ENCODE measurements at regions not wholly inside any gene's neighbourhood (a gene's known extent, or its start where the extent isn't known, plus 50 kb on each side); places are given as distances from the start of the nearest gene placed in this dataset.

GRCh38 chr3:18494251-18494650 is 69.1 kb upstream of the SATB1 start:
- no peak overlapping the region for H3K9ac ChIP-seq (ENCODE audit: low read depth, low read length)
- H4K91ac ChIP-seq (ENCODE audit: insufficient read depth, low read depth, low read length), result no peak overlapping the region
- in situ Hi-C loops (cut with MboI; ENCODE audit: low sequenced_read_pairs) (no loop called here), dilution Hi-C loops (cut with HindIII; ENCODE audit: low sequenced_read_pairs, unreplicated experiment) (no loop called here), intact Hi-C loops (cut with micrococcal nuclease) (no loop called here)
- no peaks in the 10 kb centered on the region; the same call in 1 of the 2 replicates for H3K9me3 ChIP-seq (ENCODE audit: control insufficient read depth, insufficient read depth, low read length)
- H3K4me1 ChIP-seq (ENCODE audit: control insufficient read depth, insufficient read depth, low read length), result no peaks in the 10 kb centered on the region
- no peak overlapping the region for H3K14ac ChIP-seq (replicated peaks; ENCODE audit: low read depth, low read length)
- H2BK120ac ChIP-seq (ENCODE audit: low read depth, low read length), result no peak overlapping the region
- H2AK5ac ChIP-seq (ENCODE audit: low read depth, low read length), result no peak overlapping the region
- TF ChIP-seq USF2 (IDR thresholded peaks at IDR 0.05; ENCODE audit: low read depth, low read length), result no peak
- TF ChIP-seq SMC3 (IDR thresholded peaks at IDR 0.05; ENCODE audit: low read depth, low read length), result no peak
- TF ChIP-seq CHD1 (IDR thresholded peaks at IDR 0.05; ENCODE audit: low read depth, low read length), result no peak
- TF ChIP-seq ELK1 (IDR thresholded peaks at IDR 0.05; ENCODE audit: borderline replicate concordance, low read depth, low read length), result no peak
- no peak for TF ChIP-seq MAZ (IDR thresholded peaks at IDR 0.05; ENCODE audit: borderline replicate concordance, low read depth, low read length)
- TF ChIP-seq BHLHE40 (IDR thresholded peaks at IDR 0.05; ENCODE audit: low read depth, low read length), result no peak
- TF ChIP-seq RCOR1 (IDR thresholded peaks at IDR 0.05; ENCODE audit: insufficient replicate concordance, low read length), result no peak
- no peak for TF ChIP-seq NFE2L2 (IDR thresholded peaks at IDR 0.05; ENCODE audit: low read depth, low read length)
- TF ChIP-seq FOS (IDR thresholded peaks at IDR 0.05; ENCODE audit: low read depth, low read length), result no peak
- TF ChIP-seq MAFK (IDR thresholded peaks at IDR 0.05; ENCODE audit: low read depth, low read length), result no peak
- TF ChIP-seq RAD21 (IDR thresholded peaks at IDR 0.05; ENCODE audit: low read length), result no peak
- TF ChIP-seq MXI1 (IDR thresholded peaks at IDR 0.05; ENCODE audit: borderline replicate concordance, low read depth, low read length), result no peak
- TF ChIP-seq RFX5 (IDR thresholded peaks at IDR 0.05; ENCODE audit: low read depth, low read length), result no peak
- no peak for TF ChIP-seq POLR2A (IDR thresholded peaks at IDR 0.05; ENCODE audit: low read depth, low read length)
- TF ChIP-seq CEBPB (IDR thresholded peaks at IDR 0.05; ENCODE audit: low read depth, low read length), result no peak
- TF ChIP-seq CTCF (conservative IDR thresholded peaks at IDR 0.05; ENCODE audit: low read depth, low read length), result no peak
- no peak overlapping the region for H2BK15ac ChIP-seq (ENCODE audit: low read depth, low read length)
- no peak for DNase-seq
- H3K56ac ChIP-seq (ENCODE audit: extremely low read depth, insufficient read depth, low read length), result no peak overlapping the region
- no peaks in the 10 kb centered on the region for H3K36me3 ChIP-seq (ENCODE audit: control insufficient read depth, insufficient read depth, low read length)
- no CpG with 5 or more reads among the region's 1 CpG for WGBS, 2 experiments (ENCODE audit: extremely low coverage in 2 of 2, insufficient read length in 1 of 2)
- no peaks in the 10 kb centered on the region for H4K20me1 ChIP-seq (ENCODE audit: insufficient read depth, low read length)
- H3K4me3 ChIP-seq (ENCODE audit: insufficient read depth, low read depth, low read length), result no peak overlapping the region
- no peak overlapping the region for H2BK5ac ChIP-seq (ENCODE audit: low read depth, low read length, poor library complexity, severe bottlenecking)
- no peak overlapping the region for H2AFZ ChIP-seq (replicated peaks; ENCODE audit: low read length, poor library complexity)
- H4K8ac ChIP-seq (ENCODE audit: low read depth in 2 of 2, low read length in 2 of 2), result no peak overlapping the region
- H3K18ac ChIP-seq (ENCODE audit: low read depth, low read length), result no peak overlapping the region
- no peak overlapping the region for H4K5ac ChIP-seq (ENCODE audit: low read depth, low read length)
- no peaks in the 10 kb centered on the region for H3K9me1 ChIP-seq (ENCODE audit: insufficient read depth, low read length)
- no peak overlapping the region for H3K4me2 ChIP-seq (ENCODE audit: low read depth, low read length)
- no peak overlapping the region for H3K27ac ChIP-seq (ENCODE audit: insufficient read depth, low read length)
- ATAC-seq (ENCODE audit: low read depth), result no peak
- H3K27me3 ChIP-seq (ENCODE audit: control insufficient read depth, insufficient read depth, low read length), result no peaks in the 10 kb centered on the region
- H2AK9ac ChIP-seq (replicated peaks; ENCODE audit: low read depth, low read length, poor library complexity), result no peak overlapping the region
- POLR2A ChIA-PET (ENCODE audit: unreplicated experiment), result no interaction called here
- H3K4ac ChIP-seq (ENCODE audit: low read depth, low read length), result no peak overlapping the region
- no TSS peak for BruUV-seq (replicated peaks)
- no peak overlapping the region for H2BK20ac ChIP-seq (ENCODE audit: low read depth, low read length)
- H3K23ac ChIP-seq (ENCODE audit: low read depth, low read length), result no peak overlapping the region
- CTCF ChIA-PET, result no interaction called here
- no peaks in the 10 kb centered on the region for H3K79me1 ChIP-seq (ENCODE audit: low read depth in 1 of 2, low read length in 2 of 2)
